ENCODE measurements at regions not wholly inside any gene's neighbourhood (a gene's known extent, or its start where the extent isn't known, plus 50 kb on each side); places are given as distances from the start of the nearest gene placed in this dataset.
A peak's percentile ranks its signal among the peaks of the same experiment; 100 is the strongest.

GRCh38 chr12:74119811-74120362 lies 417.7 kb upstream of the ATXN7L3B start:
- Histone ChIP-seq H3K9me1 (ENCODE audit: control insufficient read depth, extremely low read depth, insufficient read depth, low read length) (no peaks in the 10 kb centered on the region), H4K20me1 (ENCODE audit: control insufficient read depth, extremely low read depth, insufficient read depth, low read length) (no peaks in the 10 kb centered on the region), H3K9ac (ENCODE audit: control insufficient read depth, extremely low read depth, insufficient read depth, low read length) (no peak overlapping the region), H3K4me1 (ENCODE audit: control insufficient read depth, extremely low read depth, insufficient read depth, low read length) (no peaks in the 10 kb centered on the region), H3K27ac (ENCODE audit: control insufficient read depth, insufficient read depth, low read length) (no peak overlapping the region), H3K36me3 (ENCODE audit: control insufficient read depth in 2 of 2, extremely low read depth in 1 of 2, insufficient read depth in 2 of 2, low read length in 2 of 2) (no peaks in the 10 kb centered on the region), H3K79me2 (ENCODE audit: control insufficient read depth, insufficient read depth, low read length) (no peaks in the 10 kb centered on the region), H3K9me3 (ENCODE audit: control insufficient read depth, low read depth, low read length) (no peaks in the 10 kb centered on the region), H3K4me3 (ENCODE audit: control insufficient read depth in 2 of 3, extremely low read depth in 1 of 3, insufficient read depth in 2 of 3, low read depth in 1 of 3, low read length in 3 of 3) (no peak overlapping the region), H3K27me3 (ENCODE audit: control insufficient read depth, extremely low read depth, insufficient read depth, low read length) (no peaks in the 10 kb centered on the region), H3K4me2 (ENCODE audit: control insufficient read depth, extremely low read depth, insufficient read depth, low read depth, low read length) (no peak overlapping the region), H2AFZ (ENCODE audit: control insufficient read depth, low read length) (no peak overlapping the region)
- FAIRE-seq (peak; percentile 20), DNase-seq (ENCODE audit: low read depth, low spot score) (no peak)
- dilution Hi-C loops (cut with MboI; ENCODE audit: extremely low pct_ligation_motif_present, low sequenced_read_pairs), result no loop called here
- TF ChIP-seq EZH2 (IDR thresholded peaks at IDR 0.05; ENCODE audit: low read length), result no peak
- TF ChIP-seq, protein P1, sequence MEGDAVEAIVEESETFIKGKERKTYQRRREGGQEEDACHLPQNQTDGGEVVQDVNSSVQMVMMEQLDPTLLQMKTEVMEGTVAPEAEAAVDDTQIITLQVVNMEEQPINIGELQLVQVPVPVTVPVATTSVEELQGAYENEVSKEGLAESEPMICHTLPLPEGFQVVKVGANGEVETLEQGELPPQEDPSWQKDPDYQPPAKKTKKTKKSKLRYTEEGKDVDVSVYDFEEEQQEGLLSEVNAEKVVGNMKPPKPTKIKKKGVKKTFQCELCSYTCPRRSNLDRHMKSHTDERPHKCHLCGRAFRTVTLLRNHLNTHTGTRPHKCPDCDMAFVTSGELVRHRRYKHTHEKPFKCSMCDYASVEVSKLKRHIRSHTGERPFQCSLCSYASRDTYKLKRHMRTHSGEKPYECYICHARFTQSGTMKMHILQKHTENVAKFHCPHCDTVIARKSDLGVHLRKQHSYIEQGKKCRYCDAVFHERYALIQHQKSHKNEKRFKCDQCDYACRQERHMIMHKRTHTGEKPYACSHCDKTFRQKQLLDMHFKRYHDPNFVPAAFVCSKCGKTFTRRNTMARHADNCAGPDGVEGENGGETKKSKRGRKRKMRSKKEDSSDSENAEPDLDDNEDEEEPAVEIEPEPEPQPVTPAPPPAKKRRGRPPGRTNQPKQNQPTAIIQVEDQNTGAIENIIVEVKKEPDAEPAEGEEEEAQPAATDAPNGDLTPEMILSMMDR (optimal IDR thresholded peaks at IDR 0.05 in 1 of 3, IDR thresholded peaks at IDR 0.05 in 1 of 3, conservative IDR thresholded peaks at IDR 0.05 in 1 of 3; ENCODE audit: extremely low read depth in 1 of 3, insufficient read depth in 2 of 3, low read length in 3 of 3), result no peak

GRCh38 chr12:74120644-74121043 lies 417.0 kb upstream of the ATXN7L3B start:
- dilution Hi-C loops (cut with MboI; ENCODE audit: extremely low pct_ligation_motif_present, low sequenced_read_pairs), result no loop called here
- H3K27me3 ChIP-seq (ENCODE audit: control insufficient read depth, extremely low read depth, insufficient read depth, low read length), result no peaks in the 10 kb centered on the region
- no peaks in the 10 kb centered on the region for H3K9me1 ChIP-seq (ENCODE audit: control insufficient read depth, extremely low read depth, insufficient read depth, low read length)
- H4K20me1 ChIP-seq (ENCODE audit: control insufficient read depth, extremely low read depth, insufficient read depth, low read length), result no peaks in the 10 kb centered on the region
- no peak for TF ChIP-seq EZH2 (IDR thresholded peaks at IDR 0.05; ENCODE audit: low read length)
- TF ChIP-seq, protein P1 (optimal IDR thresholded peaks at IDR 0.05 in 1 of 3, IDR thresholded peaks at IDR 0.05 in 1 of 3, conservative IDR thresholded peaks at IDR 0.05 in 1 of 3; ENCODE audit: extremely low read depth in 1 of 3, insufficient read depth in 2 of 3, low read length in 3 of 3), result no peak
- H3K36me3 ChIP-seq (ENCODE audit: control insufficient read depth in 2 of 2, extremely low read depth in 1 of 2, insufficient read depth in 2 of 2, low read length in 2 of 2), result no peaks in the 10 kb centered on the region
- no peak overlapping the region for H3K9ac ChIP-seq (ENCODE audit: control insufficient read depth, extremely low read depth, insufficient read depth, low read length)
- H2AFZ ChIP-seq (ENCODE audit: control insufficient read depth, low read length), result no peak overlapping the region
- no peak overlapping the region for H3K4me2 ChIP-seq (ENCODE audit: control insufficient read depth, extremely low read depth, insufficient read depth, low read depth, low read length)
- H3K9me3 ChIP-seq (ENCODE audit: control insufficient read depth, low read depth, low read length), result no peaks in the 10 kb centered on the region
- FAIRE-seq (no peak), DNase-seq (ENCODE audit: low read depth, low spot score) (no peak)
- no peaks in the 10 kb centered on the region for H3K79me2 ChIP-seq (ENCODE audit: control insufficient read depth, insufficient read depth, low read length)
- H3K4me3 ChIP-seq (ENCODE audit: control insufficient read depth in 2 of 3, extremely low read depth in 1 of 3, insufficient read depth in 2 of 3, low read depth in 1 of 3, low read length in 3 of 3), result no peak overlapping the region
- no peak overlapping the region for H3K27ac ChIP-seq (ENCODE audit: control insufficient read depth, insufficient read depth, low read length)
- no peaks in the 10 kb centered on the region for H3K4me1 ChIP-seq (ENCODE audit: control insufficient read depth, extremely low read depth, insufficient read depth, low read length)

Measured in keratinocyte (primary cell).